GM18526 (cell line): ENCODE measurements at regions not wholly inside any gene's neighbourhood (a gene's known extent, or its start where the extent isn't known, plus 50 kb on each side); places are given as distances from the start of the nearest gene placed in this dataset.

ENCODE experiments used
- POLR2A ChIP-seq: IDR thresholded peaks from 3 replicates; pipeline ENCODE4 v1.6.1; 2011; ENCODE audit not compliant: insufficient read length; ENCODE audit errors: extremely low read depth

- no peak for TF ChIP-seq POLR2A
Measured at GRCh38 chr7:25643286-25643685, 415.0 kb upstream of the NPVF start.

GRCh38 chr7:25643770-25644394 is 415.6 kb upstream of the NPVF start:
- TF ChIP-seq POLR2A = no peak

- TF ChIP-seq POLR2A = no peak
Measured at GRCh38 chr7:25646726-25647413, 418.6 kb upstream of the NPVF start.

GRCh38 chr7:25647872-25648271 is 419.6 kb upstream of the NPVF start:
- TF ChIP-seq POLR2A = no peak

- TF ChIP-seq POLR2A = no peak
Measured at GRCh38 chr7:25652366-25652765, 424.1 kb upstream of the NPVF start.

GRCh38 chr7:25653384-25653783 is 425.1 kb upstream of the NPVF start:
- no peak for TF ChIP-seq POLR2A

- no peak for TF ChIP-seq POLR2A
Measured at GRCh38 chr7:25656071-25656470, 427.8 kb upstream of the NPVF start.

- no peak for TF ChIP-seq POLR2A
Measured at GRCh38 chr7:25656581-25657026, 428.3 kb upstream of the NPVF start.

- no peak for TF ChIP-seq POLR2A
Measured at GRCh38 chr7:25658375-25658774, 430.1 kb upstream of the NPVF start.

GRCh38 chr7:25659841-25660240 is 431.6 kb upstream of the NPVF start:
- TF ChIP-seq POLR2A = no peak

- TF ChIP-seq POLR2A = no peak
Measured at GRCh38 chr7:25662841-25663800, 434.8 kb upstream of the NPVF start.

GRCh38 chr7:25663877-25664276 is 435.6 kb upstream of the NPVF start:
- no peak for TF ChIP-seq POLR2A

- no peak for TF ChIP-seq POLR2A
Measured at GRCh38 chr7:25664593-25664992, 436.3 kb upstream of the NPVF start.

- no peak for TF ChIP-seq POLR2A
Measured at GRCh38 chr7:25665374-25665773, 437.1 kb upstream of the NPVF start.

- no peak for TF ChIP-seq POLR2A
Measured at GRCh38 chr7:25665903-25666670, 437.8 kb upstream of the NPVF start.
